Activated CD4-positive, alpha-beta T cell treated with anti-CD3 and anti-CD28 coated beads, Interleukin-2, amount 10 ng/mL, durations not matched to agents 24 days and 14 days (primary cell): ENCODE measurements at regions not wholly inside any gene's neighbourhood (a gene's known extent, or its start where the extent isn't known, plus 50 kb on each side); places are given as distances from the start of the nearest gene placed in this dataset.

Experiments used
- DNase-seq: peaks from one replicate; pipeline ENCODE4 v3.0.0; 2022
- H3K27ac Mint-ChIP-seq: one replicate; pipeline ENCODE4 v1.8.0; 2022; ENCODE audit warnings: mild to moderate bottlenecking, mixed read lengths
- H3K27me3 Mint-ChIP-seq: one replicate; pipeline ENCODE4 v1.8.0; 2022; ENCODE audit warnings: mixed read lengths
- H3K36me3 Mint-ChIP-seq: one replicate; pipeline ENCODE4 v1.8.0; 2022; ENCODE audit warnings: low read depth, mild to moderate bottlenecking, mixed read lengths
- H3K4me1 Mint-ChIP-seq: one replicate; pipeline ENCODE4 v1.8.0; 2021; ENCODE audit warnings: mixed read lengths
- H3K4me3 Mint-ChIP-seq: one replicate; pipeline ENCODE4 v1.8.0; 2022; ENCODE audit warnings: mild to moderate bottlenecking, moderate library complexity, mixed read lengths
- H3K9me3 Mint-ChIP-seq: one replicate; pipeline ENCODE4 v1.8.0; 2021; ENCODE audit warnings: mixed read lengths
- intact Hi-C: fragments of 100-400 bp; cut with micrococcal nuclease; formaldehyde crosslinking; loops from one replicate; pipeline ENCODE4 v1.15.1; 2023

DNA sequence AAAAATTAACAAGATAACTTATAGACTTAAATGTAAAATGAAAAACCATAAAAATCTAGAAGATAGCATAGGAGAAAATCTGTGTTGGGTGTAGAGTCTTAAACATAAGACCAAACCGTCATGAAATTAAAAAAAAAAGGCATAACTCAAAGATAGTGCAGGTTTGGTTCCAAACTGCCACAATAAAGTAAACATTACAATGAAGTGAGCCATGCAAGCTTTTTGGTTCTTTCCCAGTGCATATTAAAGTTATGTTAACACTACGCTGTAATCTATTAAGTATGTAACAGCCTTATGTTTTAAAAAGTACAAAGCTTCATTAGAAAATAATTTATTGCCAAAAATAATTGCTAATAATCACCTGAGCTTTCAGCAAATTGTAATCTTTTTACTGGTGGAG, 1366.5 kb upstream of the LRRTM3 start:
- intact Hi-C loops = no loop called here
- Mint-ChIP-seq H3K4me3 (no peak overlapping the region), H3K27ac (no peak overlapping the region), H3K4me1 (no peaks in the 10 kb centered on the region), H3K36me3 (no peaks in the 10 kb centered on the region), H3K27me3 (no peaks in the 10 kb centered on the region), H3K9me3 (no peaks in the 10 kb centered on the region)
- no peak for DNase-seq

DNA sequence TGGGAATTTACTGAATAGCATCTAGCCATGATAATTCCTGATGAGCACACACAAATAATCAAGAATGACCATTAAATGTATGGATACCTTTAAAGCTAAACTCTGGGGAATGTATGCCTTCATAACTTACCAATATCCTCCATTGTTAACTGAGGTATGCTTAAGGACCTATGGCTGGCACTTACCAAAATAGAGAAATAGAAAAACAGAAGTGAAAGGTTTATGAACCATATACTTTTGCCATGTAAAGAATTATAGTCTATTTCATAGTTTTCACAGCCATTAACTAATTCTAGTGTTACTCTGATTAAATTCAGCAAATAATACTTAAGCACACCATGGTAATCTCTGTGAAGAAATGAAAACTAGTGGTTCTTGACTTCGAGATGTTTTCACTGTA, 1360.6 kb upstream of the LRRTM3 start:
- Mint-ChIP-seq H3K9me3 (no peaks in the 10 kb centered on the region), H3K27ac (no peak overlapping the region), H3K36me3 (no peaks in the 10 kb centered on the region), H3K27me3 (no peaks in the 10 kb centered on the region), H3K4me1 (no peaks in the 10 kb centered on the region), H3K4me3 (no peak overlapping the region)
- no peak for DNase-seq
- intact Hi-C loops = no loop called here

DNA sequence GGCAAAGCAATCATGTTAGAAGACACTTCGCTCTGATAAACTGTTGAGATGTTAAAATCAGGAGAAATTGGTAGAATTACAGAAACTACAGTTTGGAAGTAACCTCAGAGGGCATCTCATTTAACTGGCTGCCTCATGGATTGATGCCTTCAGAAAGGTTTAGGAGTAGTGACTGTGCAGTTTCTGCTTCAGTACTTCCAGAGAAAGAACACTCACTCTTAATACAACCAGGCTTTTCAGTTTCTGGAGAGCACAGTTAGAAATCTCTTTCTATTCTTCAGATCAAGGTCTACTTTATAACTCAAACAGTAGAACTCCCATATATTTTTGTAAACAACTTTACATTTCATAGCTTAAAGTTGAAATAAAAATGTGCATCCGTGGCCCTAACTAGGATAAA, 1358.9 kb upstream of the LRRTM3 start:
- Mint-ChIP-seq H3K4me3 (no peak overlapping the region), H3K27me3 (no peaks in the 10 kb centered on the region), H3K27ac (no peak overlapping the region), H3K9me3 (no peaks in the 10 kb centered on the region), H3K4me1 (no peaks in the 10 kb centered on the region), H3K36me3 (no peaks in the 10 kb centered on the region)
- no peak for DNase-seq
- intact Hi-C loops = no loop called here

DNA sequence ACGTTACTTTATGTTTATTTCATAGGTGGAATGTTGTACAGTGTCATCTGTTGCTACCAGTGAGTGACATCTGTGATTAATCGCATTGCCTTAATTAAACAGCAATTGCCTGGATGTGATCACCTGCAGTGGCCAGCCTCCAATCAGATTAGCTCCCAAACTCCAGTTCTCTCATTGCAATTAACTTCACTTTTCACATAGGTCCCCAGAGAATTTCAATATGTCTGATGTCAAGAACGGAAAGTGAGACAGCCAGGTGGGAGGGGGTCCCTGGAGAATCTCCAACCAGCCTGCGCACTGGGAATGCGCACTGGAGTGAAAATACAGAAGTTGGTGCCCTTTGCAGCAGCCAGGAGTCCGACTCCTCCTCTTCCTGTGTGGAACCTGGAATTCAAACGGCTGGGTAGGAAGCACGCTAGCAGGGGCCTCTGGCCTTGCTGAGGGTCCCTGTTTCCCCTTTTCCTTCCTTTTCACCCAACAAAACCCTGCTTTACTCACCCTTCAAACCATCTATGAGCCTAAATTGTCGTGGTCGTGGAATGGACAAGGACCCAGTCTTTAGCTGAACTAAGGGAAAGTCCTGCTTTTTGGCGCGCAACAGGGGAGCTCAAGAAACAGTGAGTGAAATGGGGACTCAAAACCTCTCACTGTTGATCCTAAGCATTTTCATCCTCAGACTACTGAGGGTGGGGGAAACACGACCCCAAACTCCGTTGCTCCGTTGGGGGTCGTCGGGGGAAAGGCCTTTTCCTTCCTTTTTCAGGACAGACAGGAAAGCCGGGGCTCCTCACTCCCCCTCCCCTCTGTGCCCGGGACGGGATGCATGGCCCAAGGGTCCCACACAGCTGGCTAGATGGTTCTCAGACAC, 1355.5 kb upstream of the LRRTM3 start:
- no peak for DNase-seq
- intact Hi-C loops = no loop called here
- H3K27ac Mint-ChIP-seq = no peak overlapping the region
- H3K27me3 Mint-ChIP-seq = no peaks in the 10 kb centered on the region
- no peak overlapping the region for H3K4me3 Mint-ChIP-seq
- H3K9me3 Mint-ChIP-seq = peaks cover 4% of the 10 kb centered on the region
- H3K4me1 Mint-ChIP-seq = no peaks in the 10 kb centered on the region
- no peaks in the 10 kb centered on the region for H3K36me3 Mint-ChIP-seq

DNA sequence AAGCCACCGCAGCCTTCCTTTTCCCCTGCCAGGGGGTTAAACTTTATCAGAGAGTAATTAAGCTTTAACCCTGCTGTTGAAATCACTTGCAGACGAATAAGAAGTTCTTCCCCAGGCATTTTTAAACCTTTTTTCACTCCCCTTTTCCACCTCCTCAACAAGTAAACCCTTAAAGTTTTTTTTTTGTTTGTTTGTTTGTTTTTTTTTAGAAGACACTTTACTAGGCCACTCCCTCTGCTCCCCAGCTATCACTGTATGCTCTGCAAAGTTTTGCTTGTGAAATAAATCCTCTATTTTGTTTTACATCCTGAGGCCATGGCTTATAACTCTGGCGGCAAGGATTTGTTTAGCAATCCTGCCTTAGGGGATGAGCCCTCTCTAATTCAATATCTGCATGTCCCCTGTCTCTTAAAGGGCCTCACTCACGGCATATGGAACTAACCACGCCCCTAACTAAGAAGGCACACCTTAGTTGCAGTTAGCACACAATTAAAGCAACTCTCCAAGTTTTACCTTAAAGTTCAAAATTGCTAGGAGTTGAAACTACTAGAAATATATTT, 1354.7 kb upstream of the LRRTM3 start:
- DNase-seq = no peak
- intact Hi-C loops = no loop called here
- Mint-ChIP-seq H3K27me3 (no peaks in the 10 kb centered on the region), H3K4me1 (no peaks in the 10 kb centered on the region), H3K4me3 (no peak overlapping the region), H3K27ac (no peak overlapping the region), H3K36me3 (no peaks in the 10 kb centered on the region), H3K9me3 (peaks cover 4% of the 10 kb centered on the region)

DNA sequence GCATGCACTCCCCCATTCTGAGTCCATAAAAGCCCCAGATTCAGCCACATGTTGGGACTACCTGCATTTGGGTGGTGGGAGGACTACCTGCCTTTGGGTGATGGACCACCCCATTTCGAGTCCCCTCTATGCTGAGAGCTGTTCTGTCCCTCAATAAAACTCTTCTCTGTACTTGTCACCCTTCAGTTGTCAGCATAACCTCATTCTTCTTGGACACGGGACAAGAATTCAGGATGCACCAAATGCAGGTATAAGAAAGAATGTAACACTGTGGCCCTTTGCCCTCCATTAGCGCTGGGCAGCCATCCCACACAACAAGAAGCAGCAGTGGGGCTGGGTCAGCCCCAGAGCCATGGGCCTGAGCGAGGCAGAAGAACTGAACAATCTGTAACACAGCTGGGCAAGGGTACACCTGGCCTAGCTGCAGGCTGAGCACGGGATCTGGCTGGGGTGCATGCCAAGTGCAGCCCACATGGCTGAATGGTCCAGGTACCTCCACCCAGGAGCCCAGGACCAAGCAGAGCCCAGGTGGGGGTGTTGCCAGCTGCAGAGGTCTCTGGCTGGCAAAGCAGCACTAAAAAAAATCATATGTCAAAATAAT, 1344.3 kb upstream of the LRRTM3 start:
- Mint-ChIP-seq H3K27me3 (no peaks in the 10 kb centered on the region), H3K4me3 (no peak overlapping the region), H3K36me3 (no peaks in the 10 kb centered on the region), H3K9me3 (no peaks in the 10 kb centered on the region), H3K4me1 (no peaks in the 10 kb centered on the region), H3K27ac (no peak overlapping the region)
- no peak for DNase-seq
- intact Hi-C loops = no loop called here

DNA sequence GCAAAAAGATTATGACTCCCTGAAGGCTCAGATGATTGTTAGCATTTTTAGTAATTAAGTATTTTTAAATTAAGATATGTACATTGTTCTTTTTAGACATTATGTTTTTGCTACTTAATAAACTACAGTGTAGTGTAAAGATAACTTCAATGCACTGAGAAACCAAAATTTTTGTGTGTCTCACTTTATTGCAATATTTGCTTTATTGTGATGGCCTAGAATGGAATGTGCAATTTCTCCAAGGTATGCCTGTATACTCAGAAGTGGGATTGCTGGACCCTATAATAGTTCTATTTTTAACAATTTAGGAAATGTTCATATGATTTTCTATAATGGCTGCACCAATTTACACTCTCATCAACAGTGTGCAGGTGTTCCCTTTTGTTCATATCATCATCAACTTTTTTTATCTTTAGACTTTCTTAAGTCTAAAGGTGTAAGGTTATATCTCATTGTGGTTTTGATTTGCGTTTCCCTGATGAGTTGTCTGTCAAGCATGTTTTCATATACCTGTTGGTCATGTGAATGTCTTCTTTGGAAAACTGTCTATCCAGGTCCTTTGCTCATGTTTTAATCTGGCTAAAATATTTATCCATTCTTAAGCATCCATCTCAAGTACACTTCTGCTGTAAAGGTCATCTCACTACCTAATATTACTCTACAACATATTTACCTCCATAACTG, 1323.5 kb upstream of the LRRTM3 start:
- intact Hi-C loops = no loop called here
- H3K27ac Mint-ChIP-seq = no peak overlapping the region
- H3K4me3 Mint-ChIP-seq = no peak overlapping the region
- H3K36me3 Mint-ChIP-seq = no peaks in the 10 kb centered on the region
- no peak for DNase-seq
- peaks cover 7% of the 10 kb centered on the region for H3K9me3 Mint-ChIP-seq
- no peaks in the 10 kb centered on the region for H3K4me1 Mint-ChIP-seq
- H3K27me3 Mint-ChIP-seq = no peaks in the 10 kb centered on the region

DNA sequence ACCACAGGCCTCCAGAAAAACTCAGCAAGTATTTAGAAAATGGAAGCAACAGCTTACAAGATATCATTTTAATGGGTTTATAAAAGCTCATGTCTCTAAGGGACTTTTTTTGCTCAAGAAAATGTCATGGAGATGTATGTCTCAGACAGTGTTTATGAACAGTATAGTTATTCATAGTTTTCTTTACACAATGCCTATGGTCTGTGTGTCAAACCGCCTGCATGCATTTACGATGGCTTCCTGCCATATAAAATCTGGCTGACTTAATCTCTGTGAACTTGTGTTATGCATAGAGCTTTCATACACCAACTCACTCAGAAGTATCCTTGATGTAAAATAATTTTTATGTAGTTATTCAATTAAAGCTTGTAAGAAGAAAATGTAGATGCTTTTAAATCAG, 1314.2 kb upstream of the LRRTM3 start:
- Mint-ChIP-seq H3K27ac (no peak overlapping the region), H3K4me1 (no peaks in the 10 kb centered on the region), H3K9me3 (peaks cover 3% of the 10 kb centered on the region), H3K36me3 (no peaks in the 10 kb centered on the region), H3K27me3 (no peaks in the 10 kb centered on the region), H3K4me3 (no peak overlapping the region)
- no peak for DNase-seq
- intact Hi-C loops = no loop called here

DNA sequence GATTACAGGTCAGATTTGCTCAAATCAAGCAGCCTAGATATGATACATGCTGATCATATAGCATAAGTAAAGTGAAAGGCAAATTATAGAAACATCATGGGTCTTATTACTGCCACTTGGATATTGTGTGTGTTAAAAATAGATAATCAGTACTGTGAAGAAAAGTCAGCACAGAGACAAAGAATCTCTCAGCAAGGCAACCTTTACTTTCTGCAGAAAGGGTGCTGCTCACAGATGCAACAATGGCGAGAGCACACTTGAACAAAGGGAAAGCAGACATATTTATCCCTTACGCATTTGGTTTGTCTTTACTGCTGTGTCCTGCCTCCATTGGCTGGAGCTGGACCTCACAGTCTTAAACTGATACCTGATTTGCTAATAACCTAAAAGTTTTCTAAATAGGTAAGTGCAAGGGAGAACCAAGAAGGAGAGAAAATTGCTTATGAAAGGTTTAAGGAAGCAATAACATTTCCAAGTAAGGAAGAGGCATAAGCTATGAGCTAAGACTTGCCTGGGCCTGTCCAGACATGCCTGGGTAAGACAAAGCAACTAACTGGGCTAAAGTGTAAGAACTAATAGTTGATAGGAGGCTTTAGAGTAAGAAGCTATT, 1310.8 kb upstream of the LRRTM3 start:
- Mint-ChIP-seq H3K4me1 (no peaks in the 10 kb centered on the region), H3K9me3 (peaks cover 3% of the 10 kb centered on the region), H3K27me3 (no peaks in the 10 kb centered on the region), H3K36me3 (no peaks in the 10 kb centered on the region), H3K27ac (no peak overlapping the region), H3K4me3 (no peak overlapping the region)
- intact Hi-C loops = no loop called here
- no peak for DNase-seq

DNA sequence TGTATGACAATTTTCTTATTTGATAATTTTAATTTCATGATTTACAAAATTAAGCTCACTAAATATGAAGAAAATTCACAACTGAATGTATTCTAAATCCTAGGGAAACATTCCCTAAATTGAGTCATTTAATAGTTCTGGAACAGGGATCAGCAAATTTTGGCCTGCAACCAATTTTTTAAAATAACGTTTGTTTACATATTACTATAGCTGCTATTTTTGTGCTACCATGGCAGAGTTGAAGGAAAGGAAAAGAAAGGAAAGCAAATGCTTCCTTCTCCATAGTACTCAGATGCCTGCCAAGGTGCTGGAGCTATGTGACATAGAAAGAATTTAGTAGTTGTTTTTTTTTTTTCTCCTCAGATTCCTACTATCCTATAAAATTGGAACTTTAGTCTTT, 1307.7 kb upstream of the LRRTM3 start:
- no peak overlapping the region for H3K4me3 Mint-ChIP-seq
- intact Hi-C loops = no loop called here

DNA sequence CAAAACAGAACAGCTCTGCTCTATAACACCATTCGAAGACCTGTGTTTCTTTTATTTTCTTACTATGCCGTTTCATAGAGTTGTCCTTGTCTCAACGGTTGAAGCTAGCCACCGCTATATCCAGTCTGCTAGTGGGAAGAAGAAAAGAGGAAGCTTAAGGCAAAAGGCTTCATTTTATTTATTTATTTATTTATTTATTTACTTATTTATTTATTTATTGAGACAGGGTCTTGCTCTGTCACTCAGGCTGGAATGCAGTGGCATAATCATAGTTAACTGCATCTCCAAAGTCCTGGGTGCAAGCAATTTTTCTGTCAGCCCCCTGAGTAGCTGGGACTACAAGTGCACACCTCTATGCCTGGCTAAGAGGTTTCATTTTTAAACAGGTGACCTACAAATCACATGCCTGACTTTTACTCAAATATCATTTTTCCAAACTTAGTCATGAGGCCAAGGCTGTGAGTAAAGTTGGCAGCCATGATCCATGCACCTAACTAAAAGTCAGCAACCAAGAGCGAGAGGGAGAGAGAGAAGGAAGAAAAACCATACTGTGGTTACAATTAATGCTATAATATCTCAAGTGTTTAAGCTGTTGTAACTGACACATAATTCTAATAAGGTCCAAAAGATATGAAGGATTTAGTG, 1305.3 kb upstream of the LRRTM3 start:
- DNase-seq = no peak
- no peaks in the 10 kb centered on the region for H3K27me3 Mint-ChIP-seq
- H3K27ac Mint-ChIP-seq = no peak overlapping the region
- H3K36me3 Mint-ChIP-seq = no peaks in the 10 kb centered on the region
- H3K9me3 Mint-ChIP-seq = no peaks in the 10 kb centered on the region
- no peaks in the 10 kb centered on the region for H3K4me1 Mint-ChIP-seq
- no peak overlapping the region for H3K4me3 Mint-ChIP-seq
- intact Hi-C loops = no loop called here

More for the DNA sequence above, 1307.7 kb upstream of the LRRTM3 start:
- Mint-ChIP-seq H3K36me3 (no peaks in the 10 kb centered on the region), H3K27ac (no peak overlapping the region), H3K9me3 (peaks cover 3% of the 10 kb centered on the region), H3K27me3 (no peaks in the 10 kb centered on the region), H3K4me1 (no peaks in the 10 kb centered on the region)
- DNase-seq = no peak

DNA sequence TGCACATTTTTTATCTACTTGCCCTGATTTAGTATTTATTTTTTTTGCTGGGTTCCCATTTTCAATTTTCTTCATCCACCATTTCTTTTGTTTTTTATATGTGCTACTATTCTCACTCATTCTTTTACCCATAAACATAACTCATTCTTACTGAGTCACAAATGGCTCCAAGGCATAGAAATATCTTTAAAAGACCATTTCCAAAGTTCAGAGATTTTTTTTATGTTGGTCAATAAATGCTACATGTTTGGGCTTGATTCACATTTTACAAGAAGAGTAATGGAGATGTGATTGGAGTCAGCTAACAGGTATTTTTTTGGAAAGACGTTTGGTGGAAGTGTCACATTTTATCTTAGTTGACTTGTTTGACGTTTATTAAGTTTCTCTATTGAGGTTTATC, 1303.2 kb upstream of the LRRTM3 start:
- H3K27ac Mint-ChIP-seq = no peak overlapping the region
- no peaks in the 10 kb centered on the region for H3K4me1 Mint-ChIP-seq
- H3K36me3 Mint-ChIP-seq = no peaks in the 10 kb centered on the region
- intact Hi-C loops = no loop called here
- DNase-seq = no peak
- H3K9me3 Mint-ChIP-seq = no peaks in the 10 kb centered on the region
- H3K27me3 Mint-ChIP-seq = no peaks in the 10 kb centered on the region
- H3K4me3 Mint-ChIP-seq = no peak overlapping the region

DNA sequence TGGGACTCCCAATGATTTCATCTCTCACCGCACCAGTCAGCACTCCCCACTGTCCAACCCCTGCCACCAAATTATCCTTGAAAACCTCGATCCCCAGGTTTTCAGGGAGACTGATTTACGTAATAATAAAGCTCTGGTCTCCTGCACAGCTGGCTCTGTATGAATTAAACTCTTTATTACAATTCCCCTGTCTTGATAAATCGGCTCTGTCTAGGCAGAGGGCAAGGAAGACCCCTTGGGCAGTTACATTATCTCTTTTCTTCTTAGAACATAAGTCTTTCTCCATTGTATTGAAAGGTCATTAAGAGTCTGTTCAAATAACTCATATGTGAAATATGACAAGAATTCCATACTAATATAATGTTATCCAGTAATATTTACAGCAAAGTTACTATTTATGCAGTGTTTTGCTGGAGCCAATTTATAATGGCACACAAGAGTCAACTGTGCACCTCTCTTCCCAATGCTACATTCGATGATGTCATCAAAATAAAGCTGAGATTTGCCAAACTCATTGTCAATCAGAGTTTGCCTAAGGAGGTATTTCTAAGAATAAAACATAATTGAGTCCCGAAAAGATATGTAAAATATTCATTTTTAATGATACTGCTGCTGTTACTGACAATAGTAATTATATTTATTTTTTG, 1297.2 kb upstream of the LRRTM3 start:
- Mint-ChIP-seq H3K36me3 (no peaks in the 10 kb centered on the region), H3K4me1 (no peaks in the 10 kb centered on the region), H3K4me3 (no peak overlapping the region), H3K27ac (no peak overlapping the region), H3K27me3 (no peaks in the 10 kb centered on the region), H3K9me3 (no peaks in the 10 kb centered on the region)
- no peak for DNase-seq
- intact Hi-C loops = no loop called here
